D721Med (cell line): ENCODE measurements at regions not wholly inside any gene's neighbourhood (a gene's known extent, or its start where the extent isn't known, plus 50 kb on each side); places are given as distances from the start of the nearest gene placed in this dataset.
"Not testable (repeated sequence)": the region's sequence is repeated elsewhere in the genome, so short reads cannot be mapped to it uniquely, and the experiment has no call there.

Experiments used
- DNase-seq: peaks from one replicate; pipeline ENCODE4 v3.0.0; 2011; ENCODE audit warnings: low spot score; ENCODE audit not compliant: insufficient read length
- FAIRE-seq: peaks from 2 replicates; lab custom pipeline; 2011; peaks lifted over from hg19 to GRCh38; lab: Jason Lieb, UNC
- CTCF ChIP-seq: IDR thresholded peaks from 2 replicates; pipeline ENCODE4 v1.5.1; 2012; ENCODE audit warnings: mild to moderate bottlenecking, control low read depth; ENCODE audit not compliant: insufficient read depth; ENCODE audit errors: missing control alignments

- FAIRE-seq, result no peak
- no peak for DNase-seq
These were observed 75.3 kb upstream of the SYT10 start for GRCh38 chr12:33514893-33515292.

GRCh38 chr12:33519566-33519965 is 79.9 kb upstream of the SYT10 start:
- DNase-seq, result no peak
- FAIRE-seq, result no peak
- no peak for TF ChIP-seq CTCF

More at GRCh38 chr12:33514893-33515292, 75.3 kb upstream of the SYT10 start:
- no peak for TF ChIP-seq CTCF

GRCh38 chr12:33520505-33521302 is 81.1 kb upstream of the SYT10 start:
- FAIRE-seq, DNase-seq: not testable (repeated sequence)

- no peak for DNase-seq
- no peak for FAIRE-seq
- TF ChIP-seq CTCF, result no peak
These were observed 89.4 kb upstream of the SYT10 start for GRCh38 chr12:33529031-33529430.

GRCh38 chr12:33529810-33530209 is 90.2 kb upstream of the SYT10 start:
- TF ChIP-seq CTCF, result no peak
- DNase-seq (no peak), FAIRE-seq (no peak)

- no peak for DNase-seq
- no peak for TF ChIP-seq CTCF
- FAIRE-seq, result no peak
These were observed 91.6 kb upstream of the SYT10 start for GRCh38 chr12:33531261-33531660.

- no peak for FAIRE-seq
- DNase-seq, result no peak
- TF ChIP-seq CTCF, result no peak
These were observed 93.9 kb upstream of the SYT10 start for GRCh38 chr12:33533527-33533926.
